GM21786 (cell line): ENCODE measurements at regions not wholly inside any gene's neighbourhood (a gene's known extent, or its start where the extent isn't known, plus 50 kb on each side); places are given as distances from the start of the nearest gene placed in this dataset.

Source experiments
- ATAC-seq: cut with Tn5 transposase; IDR thresholded peaks from one replicate; pipeline ENCODE4 v1.9.1; 2021; ENCODE audit not compliant: unreplicated experiment

DNA sequence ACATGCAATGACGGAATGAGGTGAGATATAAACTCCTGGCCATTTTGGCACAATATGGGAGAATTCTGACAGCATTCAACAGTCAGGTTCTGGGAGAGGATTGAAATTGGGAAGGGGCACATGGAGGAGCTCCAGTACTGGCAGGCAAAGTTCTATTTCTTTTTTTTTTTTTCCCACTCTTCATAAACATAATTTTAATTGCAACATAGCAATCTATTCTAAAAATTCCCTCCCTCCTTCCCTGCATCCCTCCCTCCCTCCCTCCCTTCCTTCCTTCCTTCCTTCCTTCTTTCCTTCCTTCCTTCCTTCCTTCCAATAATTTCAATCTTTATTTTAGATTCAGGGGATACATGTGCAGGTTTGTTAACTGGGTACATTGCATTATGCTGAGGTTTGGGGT, 93.2 kb downstream of the PTCSC3 start:
- ATAC-seq = no peak

GRCh38 chr14:36078080-36078479, 98.4 kb downstream of the PTCSC3 start:
- ATAC-seq = no peak

DNA sequence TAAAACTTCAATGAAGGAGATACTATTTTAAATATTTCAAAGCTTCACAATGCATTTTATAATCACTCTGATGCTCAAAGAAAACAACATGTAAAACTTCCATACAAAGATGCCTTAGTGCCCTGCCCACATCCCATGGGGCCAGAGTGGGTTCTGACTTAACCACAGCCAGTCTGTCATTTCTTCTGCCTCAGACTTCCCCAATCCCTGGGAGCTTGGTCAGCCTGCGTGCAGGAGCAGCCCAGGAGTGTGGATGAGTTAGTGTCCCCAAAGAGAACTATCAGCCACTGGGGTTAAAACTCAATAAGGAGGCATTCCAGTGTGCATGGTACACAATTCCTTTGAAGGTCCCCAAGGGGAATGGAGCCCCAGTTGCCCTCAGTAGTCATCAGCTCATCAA, 100.3 kb downstream of the PTCSC3 start:
- no peak for ATAC-seq

GRCh38 chr14:36075203-36075602, 101.3 kb downstream of the PTCSC3 start:
- no peak for ATAC-seq

- ATAC-seq = no peak
Observed at GRCh38 chr14:36070720-36071043, 105.8 kb downstream of the PTCSC3 start.

DNA sequence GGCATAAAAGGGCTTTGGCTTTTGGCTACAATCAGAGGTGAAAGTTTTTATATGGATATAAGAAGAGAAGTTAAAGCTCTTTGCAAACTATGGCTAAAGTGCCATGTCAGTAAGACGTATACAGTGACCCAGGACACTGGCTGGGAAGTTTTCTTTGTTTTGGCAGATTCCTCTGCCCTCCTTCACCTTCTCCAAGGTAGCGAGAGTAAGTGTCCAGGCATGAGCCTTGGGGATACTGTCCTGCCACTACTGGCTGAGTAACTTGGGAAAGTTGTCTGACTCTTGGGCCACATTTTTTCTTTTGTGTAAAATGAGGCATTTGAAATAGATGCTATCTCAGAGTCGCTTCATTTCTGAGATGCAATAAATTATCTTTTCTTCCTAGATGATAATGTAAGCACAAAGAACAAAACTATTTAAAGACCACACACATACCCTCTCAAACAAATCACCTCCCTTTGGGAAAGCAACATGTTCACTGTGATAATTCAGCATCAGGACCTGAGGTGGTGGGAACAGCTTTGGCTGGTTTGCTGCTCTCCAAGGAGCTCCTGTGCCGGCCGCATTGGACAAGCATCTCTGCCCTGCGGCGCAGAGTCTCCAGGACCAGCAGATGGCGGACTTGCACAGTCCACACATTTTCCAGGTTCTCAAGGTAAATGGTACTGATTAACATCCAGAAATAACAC, 106.3 kb downstream of the PTCSC3 start:
- ATAC-seq = no peak

DNA sequence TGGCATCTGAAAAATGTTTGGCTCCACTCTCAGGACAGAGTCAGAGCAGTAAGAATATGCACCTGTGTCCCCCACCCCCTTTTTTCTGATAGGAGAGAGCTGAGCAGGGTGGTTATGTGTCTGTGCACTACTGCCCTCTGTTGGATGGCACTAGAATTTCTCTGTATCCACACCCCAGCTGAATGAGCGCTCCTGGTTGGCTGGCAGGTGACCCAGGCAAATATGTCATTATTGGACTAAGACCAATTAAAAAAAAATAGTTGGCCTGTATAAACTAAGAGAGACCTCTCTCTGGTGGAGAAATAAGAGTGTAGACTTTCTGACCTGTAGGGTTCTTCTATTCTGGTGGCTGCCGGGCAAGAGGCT, 107.0 kb downstream of the PTCSC3 start:
- ATAC-seq = peak; percentile 68

DNA sequence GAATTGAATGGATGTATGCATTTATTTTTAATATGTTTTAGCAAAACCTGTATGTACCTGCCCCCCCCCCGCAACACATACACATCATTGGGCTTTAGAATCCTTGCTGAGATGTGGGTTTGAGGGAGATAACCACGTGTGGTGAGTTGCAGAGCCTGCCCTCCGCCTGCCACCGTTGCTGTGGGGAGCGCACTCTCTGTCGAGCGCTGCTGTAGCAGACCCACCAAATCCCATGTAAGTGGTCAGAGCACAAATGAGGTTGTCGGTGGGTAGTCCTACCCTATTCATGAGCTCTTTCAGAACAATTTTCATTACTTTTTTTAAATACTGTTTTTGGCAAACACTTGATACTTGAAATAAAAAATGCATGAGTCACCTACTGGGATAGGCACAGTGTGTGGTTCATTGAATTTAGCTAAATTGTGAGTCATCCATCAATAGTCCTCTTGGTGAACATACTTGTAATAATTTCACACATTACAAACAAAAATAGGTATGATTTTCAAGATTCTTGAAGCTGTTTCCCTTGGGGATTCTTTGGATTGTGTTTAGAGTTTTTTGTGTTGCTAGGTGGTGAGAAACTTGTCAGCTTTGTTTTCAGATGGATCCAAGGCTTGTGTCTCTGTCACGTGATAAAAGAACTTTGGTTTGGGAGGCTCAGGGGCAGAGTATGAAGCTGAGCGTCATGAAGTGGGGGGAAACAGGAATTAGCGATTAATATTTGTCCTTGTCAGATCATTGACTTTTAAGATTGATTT, 107.6 kb downstream of the PTCSC3 start:
- peak; percentile 5 for ATAC-seq

DNA sequence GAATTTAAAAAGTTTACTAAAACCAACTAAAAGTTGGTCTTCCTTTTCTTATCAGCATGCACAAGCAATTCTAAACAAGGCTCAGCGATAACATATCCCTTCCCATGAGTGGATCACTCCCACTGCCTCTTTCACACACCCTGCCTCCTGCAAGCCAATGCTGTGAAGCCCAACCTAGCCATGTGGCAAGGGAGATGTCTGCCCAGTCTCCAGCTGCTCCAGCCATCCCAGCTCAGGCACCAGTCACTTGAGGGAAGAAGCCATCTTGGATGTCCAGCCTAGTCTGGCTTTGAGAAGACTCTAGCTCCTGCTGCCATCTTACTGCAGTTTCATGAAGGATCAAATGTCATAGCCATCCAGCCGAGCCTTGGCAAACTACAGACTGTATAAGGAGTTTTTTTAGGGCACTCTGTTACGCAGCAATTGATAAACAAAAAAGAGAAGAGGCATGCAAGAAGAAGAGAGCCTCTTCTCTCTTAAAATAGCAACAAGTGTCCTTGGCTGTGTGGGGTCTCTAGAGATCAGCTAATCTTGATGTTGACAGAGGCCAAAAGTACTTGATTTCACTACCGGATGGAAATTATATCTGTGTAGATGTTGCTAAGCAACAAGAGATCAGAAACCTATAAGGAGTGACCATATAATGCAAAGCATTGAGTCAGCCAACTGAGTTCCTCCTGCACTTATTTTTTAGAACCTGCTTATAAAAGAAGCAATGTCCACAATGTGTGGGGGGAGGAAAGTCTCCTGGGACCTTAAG, 108.9 kb downstream of the PTCSC3 start:
- ATAC-seq = no peak

GRCh38 chr14:36066636-36067035, 109.9 kb downstream of the PTCSC3 start:
- ATAC-seq = no peak

DNA sequence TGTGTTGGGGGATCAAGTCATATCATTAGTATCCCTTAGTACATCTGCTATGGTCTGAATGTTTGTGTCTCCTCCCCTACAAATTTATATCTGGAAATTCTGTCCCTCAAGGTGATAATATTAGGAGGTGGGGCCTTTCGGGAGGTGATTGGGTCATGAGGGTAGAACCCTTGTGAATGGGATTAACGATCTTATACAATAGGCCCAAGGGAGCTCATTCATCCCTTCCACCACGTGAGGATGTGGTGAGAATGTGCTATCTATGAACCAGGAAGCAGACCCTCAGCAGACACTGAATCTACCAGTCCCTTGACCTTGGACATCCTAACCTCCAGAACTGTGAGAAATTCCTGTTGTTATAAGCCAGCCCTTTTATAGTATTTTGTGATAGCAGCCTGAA, 110.7 kb downstream of the PTCSC3 start:
- ATAC-seq = no peak

DNA sequence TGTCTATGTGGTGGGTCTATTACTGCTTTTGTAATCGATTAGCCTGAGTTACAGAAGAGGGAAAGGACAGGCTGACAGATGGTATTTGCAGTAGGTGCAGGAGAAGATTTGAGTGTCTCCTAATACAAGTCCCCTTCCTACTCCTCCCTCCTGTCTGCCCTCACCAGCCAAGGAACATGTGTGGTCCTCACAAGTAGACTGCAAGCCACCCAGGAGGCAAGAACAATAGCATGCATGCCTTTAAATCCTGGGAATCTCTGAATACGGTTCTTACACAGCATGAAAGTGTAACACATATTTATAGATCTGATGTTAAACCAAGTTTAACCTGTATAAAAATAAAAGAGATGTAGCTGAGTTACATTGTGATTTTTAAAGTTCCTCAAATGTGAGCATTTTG, 117.0 kb downstream of the PTCSC3 start:
- no peak for ATAC-seq

GRCh38 chr14:36057452-36058116, 118.9 kb downstream of the PTCSC3 start:
- ATAC-seq = no peak

GRCh38 chr14:36056845-36057244, 119.7 kb downstream of the PTCSC3 start:
- no peak for ATAC-seq

DNA sequence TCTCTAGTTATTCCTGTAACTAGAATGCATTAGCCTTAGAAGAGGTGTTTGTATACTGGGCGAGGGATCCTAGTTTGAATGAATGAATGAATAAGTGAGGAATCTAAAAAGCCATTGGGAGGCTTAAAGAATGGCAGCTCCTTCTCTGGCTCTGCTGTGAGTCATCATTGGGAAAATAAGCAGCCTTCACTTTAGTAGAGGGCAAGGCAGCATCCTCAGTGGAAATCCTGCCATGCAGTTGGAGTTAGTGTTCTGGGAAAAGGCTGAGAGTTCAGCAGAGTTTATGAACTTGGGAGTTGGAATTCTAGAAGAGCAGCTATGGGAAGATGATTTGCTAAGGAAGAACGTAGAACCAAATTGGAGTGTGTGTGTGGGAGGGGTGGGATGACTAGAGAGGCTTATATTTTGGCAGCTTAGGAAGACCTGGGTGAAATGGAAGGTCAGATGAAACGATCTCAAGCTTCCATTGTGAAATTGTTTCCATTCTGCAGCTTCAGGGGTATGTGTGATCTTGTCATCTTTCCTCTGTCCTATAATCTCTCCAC, 120.8 kb downstream of the PTCSC3 start:
- ATAC-seq = no peak

GRCh38 chr14:36055052-36055378, 121.5 kb downstream of the PTCSC3 start:
- ATAC-seq = no peak

GRCh38 chr14:36054353-36055051, 122.0 kb downstream of the PTCSC3 start:
- no peak for ATAC-seq

GRCh38 chr14:36052681-36053080, 123.8 kb downstream of the PTCSC3 start:
- no peak for ATAC-seq

- ATAC-seq = no peak
Observed at GRCh38 chr14:36052063-36052462, 124.5 kb downstream of the PTCSC3 start.

DNA sequence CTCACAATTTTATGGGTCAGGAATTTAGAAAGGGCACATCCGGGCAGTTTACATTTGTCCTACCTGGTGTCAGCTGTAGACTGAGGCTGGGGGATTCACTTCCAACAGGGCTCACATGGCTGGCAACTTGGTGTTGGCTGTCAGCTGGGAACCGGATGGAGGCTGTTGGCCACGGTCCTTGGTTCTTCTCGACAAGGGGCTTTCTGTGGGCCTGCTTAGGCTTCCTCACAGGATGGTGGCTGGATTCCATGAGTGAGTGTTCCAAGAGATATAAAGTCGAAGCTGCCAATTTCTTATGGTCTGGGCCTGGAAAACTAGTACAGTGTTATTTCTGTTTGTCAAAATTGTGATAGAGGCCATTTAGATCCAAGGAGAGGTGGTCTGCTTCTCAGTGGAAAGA, 127.9 kb downstream of the PTCSC3 start:
- ATAC-seq = no peak

DNA sequence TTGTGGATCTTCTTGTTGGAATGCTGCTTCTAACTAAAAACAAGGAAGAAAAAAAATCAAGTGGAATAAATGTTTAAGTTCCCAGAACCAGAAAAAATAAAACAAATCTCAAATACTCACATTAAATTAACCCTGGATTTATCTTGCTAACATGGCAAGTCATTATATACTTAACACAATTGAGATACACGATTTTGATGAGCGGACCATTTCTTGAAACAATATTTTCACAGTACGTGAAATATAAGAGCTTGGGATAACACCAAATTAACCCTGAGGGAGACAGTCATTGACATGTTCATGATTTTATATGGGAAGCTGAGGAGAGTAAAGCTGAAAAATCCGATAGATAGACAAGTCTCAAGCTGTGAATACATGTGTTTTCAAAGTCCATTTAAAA, 128.6 kb downstream of the PTCSC3 start:
- no peak for ATAC-seq
